HepG2 (cell line): ENCODE measurements at regions not wholly inside any gene's neighbourhood (a gene's known extent, or its start where the extent isn't known, plus 50 kb on each side); places are given as distances from the start of the nearest gene placed in this dataset.

Source experiments
- ATAC-seq: fragments of 200-7000 bp; cut with Tn5 transposase; 3 replicates; pipeline ENCODE4 v1.9.1; 2020; ENCODE audit warnings: mild to moderate bottlenecking, moderate library complexity
- BruUV-seq: library from RNA; stranded (reverse); fragments of 400-500 nt; replicated peaks from 2 replicates; lab custom pipeline; 2021; lab: Mats Ljungman, UMichigan
- CTCF ChIA-PET: fragments of 300-600 bp; formaldehyde crosslinking; extraction: SDS; loops from one replicate; lab custom pipeline; 2021; ENCODE audit warnings: low total read pairs, inconsistent platforms, low intra/inter-chr PET ratio; lab: Yijun Ruan, JAX
- POLR2A ChIA-PET: fragments of 350-600 bp; sonication (Branson Sonifier 250); formaldehyde crosslinking; loops from one replicate; lab custom pipeline; 2020; ENCODE audit warnings: antibody characterized with exemption, inconsistent platforms; lab: Yijun Ruan, JAX
- DNase-seq: peaks from one replicate; pipeline ENCODE4 v3.0.0-alpha.2; 2015; ENCODE audit warnings: low spot score
- FAIRE-seq: peaks from 3 replicates; lab custom pipeline; 2011; peaks lifted over from hg19 to GRCh38; lab: Jason Lieb, UNC
- H2AFZ ChIP-seq: one replicate; pipeline ENCODE4 v1.6.1; 2011; ENCODE audit warnings: low read length, inconsistent platforms
- H3K27ac ChIP-seq: fragments of 300-600 bp; 3 replicates; pipeline ENCODE4 v1.8.0; 2011; ENCODE audit warnings: mixed run types, mild to moderate bottlenecking, mixed read lengths, low read length, inconsistent platforms; ENCODE audit not compliant: insufficient read depth; ENCODE audit errors: extremely low read length
- H3K27me3 ChIP-seq, 2 experiments: fragments of 200-600 bp in 1 of 2; 2 replicates in 1 of 2; 3 replicates in 1 of 2; pipeline versions ENCODE4 v1.6.0 to v1.8.0; 2011; ENCODE audit warnings: low read length in 2 of 2, mild to moderate bottlenecking in 2 of 2, moderate library complexity in 2 of 2, inconsistent platforms in 1 of 2; ENCODE audit not compliant: insufficient read depth in 2 of 2, control insufficient read depth in 1 of 2
- H3K36me3 ChIP-seq, 2 experiments: fragments of 200-600 bp in 1 of 2; replicated peaks in 1 of 2; 2 replicates in 1 of 2; 3 replicates in 1 of 2; pipeline versions ENCODE4 v1.5.1 to v1.8.0; 2011; ENCODE audit warnings: low read length in 2 of 2, inconsistent platforms in 1 of 2; ENCODE audit not compliant: insufficient read depth in 2 of 2, control insufficient read depth in 1 of 2
- H3K4me1 ChIP-seq: 2 replicates; pipeline ENCODE4 v1.5.1; 2012; ENCODE audit warnings: low read length, inconsistent platforms; ENCODE audit not compliant: insufficient read depth
- H3K4me2 ChIP-seq: 2 replicates; pipeline ENCODE4 v1.6.0; 2011; ENCODE audit warnings: low read depth, low read length, inconsistent platforms
- H3K4me3 ChIP-seq, 3 experiments: fragments of 200-600 bp in 1 of 3; sonication (generic), shearing (Covaris generic) in 1 of 3; replicated peaks in 1 of 3; 2 replicates each; pipeline ENCODE4 v1.5.1; 2011 to 2016; ENCODE audit warnings: low read length in 3 of 3, inconsistent platforms in 2 of 3, low read depth in 2 of 3, mild to moderate bottlenecking in 2 of 3, control low read depth in 1 of 3, mixed read lengths in 1 of 3; ENCODE audit not compliant: insufficient read depth in 1 of 3
- H3K79me2 ChIP-seq: one replicate; pipeline ENCODE4 v1.6.1; 2011; ENCODE audit warnings: low read length, inconsistent platforms; ENCODE audit not compliant: insufficient read depth
- H3K9ac ChIP-seq: 2 replicates; pipeline ENCODE4 v1.6.0; 2011; ENCODE audit warnings: mild to moderate bottlenecking, low read depth, low read length, inconsistent platforms; ENCODE audit not compliant: insufficient read depth
- H3K9me3 ChIP-seq: 2 replicates; pipeline ENCODE4 v1.5.1; 2012; ENCODE audit warnings: mild to moderate bottlenecking, low read length
- H4K20me1 ChIP-seq: 2 replicates; pipeline ENCODE4 v1.6.0; 2011; ENCODE audit warnings: inconsistent platforms, mild to moderate bottlenecking, low read length, moderate library complexity; ENCODE audit not compliant: insufficient read depth
- AHR ChIP-seq: IDR thresholded peaks from 2 replicates; pipeline ENCODE4 v1.6.1; 2018; ENCODE audit warnings: missing genetic modification reagents, missing compliant biosample characterization
- ASH2L ChIP-seq: fragments of 300-600, 200-600 bp; sonication (generic); IDR thresholded peaks from 2 replicates; pipeline ENCODE4 v1.7.0; 2017; ENCODE audit warnings: low read depth, mild to moderate bottlenecking, moderate library complexity, mixed read lengths, low read length; ENCODE audit not compliant: insufficient read length
- DR1 ChIP-seq: sonication (generic); formaldehyde crosslinking; IDR thresholded peaks from 2 replicates; pipeline ENCODE4 v1.8.0; 2021; ENCODE audit warnings: mild to moderate bottlenecking, missing genetic modification reagents, inconsistent platforms
- HDAC2 ChIP-seq: sonication (generic); formaldehyde crosslinking; IDR thresholded peaks from 2 replicates; pipeline ENCODE4 v1.4.0; 2020; ENCODE audit warnings: missing genetic modification reagents
- IRX3 ChIP-seq: sonication (generic); formaldehyde crosslinking; IDR thresholded peaks from 2 replicates; pipeline ENCODE4 v1.8.1; 2023; ENCODE audit warnings: mild to moderate bottlenecking, low read depth, missing genetic modification reagents, borderline replicate concordance
- KDM5A ChIP-seq: fragments of 200-600 bp; sonication (generic); IDR thresholded peaks from 2 replicates; pipeline ENCODE4 v1.7.0; 2018; ENCODE audit warnings: antibody characterized with exemption, mild to moderate bottlenecking, low read length, borderline replicate concordance
- NFKBIZ ChIP-seq: IDR thresholded peaks from 2 replicates; pipeline ENCODE4 v1.6.1; 2018; ENCODE audit warnings: missing genetic modification reagents, missing compliant biosample characterization
- NR2F6 ChIP-seq, 2 experiments: IDR thresholded peaks; 2 replicates each; pipeline ENCODE4 v1.6.1; 2016; ENCODE audit warnings: antibody characterized with exemption in 1 of 2, mild to moderate bottlenecking in 1 of 2
- RAD21 ChIP-seq: fragments of 450-650 bp; formaldehyde crosslinking; IDR thresholded peaks from 2 replicates; pipeline ENCODE4 v1.5.0; 2020; ENCODE audit warnings: mild to moderate bottlenecking
- RFX3 ChIP-seq: IDR thresholded peaks from 2 replicates; pipeline ENCODE4 v1.6.1; 2016; ENCODE audit warnings: missing biosample characterization, missing genetic modification reagents
- SALL1 ChIP-seq: sonication (generic); formaldehyde crosslinking; IDR thresholded peaks from 2 replicates; pipeline ENCODE4 v1.8.0; 2022; ENCODE audit warnings: mild to moderate bottlenecking, missing genetic modification reagents
- SIX4 ChIP-seq: sonication (generic); formaldehyde crosslinking; IDR thresholded peaks from 2 replicates; pipeline ENCODE4 v1.4.0; 2020; ENCODE audit warnings: missing genetic modification reagents
- SKI ChIP-seq: fragments of 450-650 bp; IDR thresholded peaks from one replicate; pipeline ENCODE4 v1.6.1; 2018; ENCODE audit warnings: mild to moderate bottlenecking; ENCODE audit not compliant: partially characterized antibody
- TGIF2 ChIP-seq: IDR thresholded peaks from 2 replicates; pipeline ENCODE4 v1.6.1; 2016; ENCODE audit warnings: control low read depth, missing compliant biosample characterization
- TP53 ChIP-seq: sonication (generic); formaldehyde crosslinking; conservative IDR thresholded peaks from 2 replicates; pipeline ENCODE4 v1.4.0; 2020; ENCODE audit warnings: missing genetic modification reagents
- ZBTB33 ChIP-seq: sonication (generic); formaldehyde crosslinking; IDR thresholded peaks from 2 replicates; pipeline ENCODE4 v1.4.0; 2020; ENCODE audit warnings: missing genetic modification reagents
- ZC3H13 ChIP-seq: sonication (generic); formaldehyde crosslinking; IDR thresholded peaks from 2 replicates; pipeline ENCODE4 v1.8.1; 2023; ENCODE audit warnings: mild to moderate bottlenecking, missing genetic modification reagents, moderate library complexity
- ZNF335 ChIP-seq: sonication (generic); formaldehyde crosslinking; IDR thresholded peaks from 2 replicates; pipeline ENCODE4 v1.4.0; 2020; ENCODE audit warnings: missing genetic modification reagents
- ZNF33B ChIP-seq: sonication (generic); formaldehyde crosslinking; IDR thresholded peaks from 2 replicates; pipeline ENCODE4 v1.5.1; 2020; ENCODE audit warnings: mild to moderate bottlenecking, missing genetic modification reagents
- ZNF724P ChIP-seq: sonication (generic); formaldehyde crosslinking; IDR thresholded peaks from 2 replicates; pipeline ENCODE4 v1.8.0; 2022; ENCODE audit warnings: missing genetic modification reagents, borderline replicate concordance
- ZNF792 ChIP-seq: IDR thresholded peaks from 2 replicates; pipeline ENCODE4 v1.6.1; 2016
- ZNF878 ChIP-seq: sonication (generic); formaldehyde crosslinking; IDR thresholded peaks from 2 replicates; pipeline ENCODE4 v1.8.1; 2023; ENCODE audit warnings: mild to moderate bottlenecking, missing genetic modification reagents, moderate library complexity
- WGBS: methylation state at CpG from one replicate; pipeline ENCODE4 v1.1.6; 2017; ENCODE audit warnings: low lambda C conversion rate; 5-methylcytosine and 5-hydroxymethylcytosine counted together
- in situ Hi-C: cut with HindIII; loops from 2 replicates; pipeline ENCODE4 v1.10.0; 2017; ENCODE audit warnings: low pct_unique_long_range_greater_than_20kb; ENCODE audit not compliant: extremely low pct_ligation_motif_present
- intact Hi-C: fragments of 100-400 bp; cut with micrococcal nuclease; formaldehyde crosslinking; loops from one replicate; pipeline ENCODE4 v1.10.0; 2022; ENCODE audit not compliant: unreplicated experiment

GRCh38 chr2:28694364-28694763 is 57.3 kb upstream of the PPP1CB start:
- H3K4me3 ChIP-seq, result no peak overlapping the region
- H3K79me2 ChIP-seq, result no peaks in the 10 kb centered on the region
- H3K9me3 ChIP-seq, result no peaks in the 10 kb centered on the region
- no peak overlapping the region for H2AFZ ChIP-seq
- H3K27me3 ChIP-seq, result 0 out of 5 replicates have a peak, but pooled peaks cover 0 to 3% of the 10 kb centered on the region in 2 experiments
- ChIA-PET POLR2A (no interaction called here), CTCF (no interaction called here)
- BruUV-seq, result no TSS peak
- no peak for ATAC-seq
- WGBS, result 74% methylated on average over 3 of the region's 3 CpGs
- H3K9ac ChIP-seq, result no peak overlapping the region
- no peaks in the 10 kb centered on the region for H4K20me1 ChIP-seq
- DNase-seq, result no peak
- peaks cover 40% of the 10 kb centered on the region for H3K4me1 ChIP-seq
- no peak overlapping the region for H3K27ac ChIP-seq
- H3K36me3 ChIP-seq, result no peaks in the 10 kb centered on the region
- in situ Hi-C loops (no loop called here), intact Hi-C loops (no loop called here)
- no peak overlapping the region for H3K4me2 ChIP-seq
- no peak for FAIRE-seq
- TF ChIP-seq SIX4 (CRISPR knock-in tag) (no peak), RAD21 (no peak), ZNF878 (CRISPR knock-in tag) (no peak), ASH2L (no peak), ZNF724P (CRISPR knock-in tag) (no peak), NFKBIZ (no peak), ZC3H13 (CRISPR knock-in tag) (no peak), RFX3 (no peak), ZNF792 (CRISPR knock-in tag) (no peak), KDM5A (no peak), DR1 (CRISPR knock-in tag) (no peak)
- TF ChIP-seq, all 625 proteins: peak for 0

- Histone ChIP-seq H3K4me2 (no peak overlapping the region), H3K9ac (no peak overlapping the region), H3K9me3 (no peaks in the 10 kb centered on the region), H4K20me1 (no peaks in the 10 kb centered on the region), H3K27ac (no peak overlapping the region), H3K27me3 (0 out of 5 replicates have a peak, but pooled peaks cover 0 to 3% of the 10 kb centered on the region in 2 experiments), H3K4me1 (peaks cover 40% of the 10 kb centered on the region), H2AFZ (no peak overlapping the region), H3K79me2 (no peaks in the 10 kb centered on the region), H3K36me3 (no peaks in the 10 kb centered on the region), H3K4me3 (no peak overlapping the region)
- in situ Hi-C loops, result no loop called here
- POLR2A ChIA-PET, result interaction anchor here (1.7 kb wide), 1 partner anchor 57 kb away, joined by 5 read pairs; the partner anchor contains the start of gene PPP1CB
- FAIRE-seq, result no peak
- WGBS, result 25% methylated on average over 4 of the region's 4 CpGs
- CTCF ChIA-PET, result no interaction called here
- DNase-seq, result no peak
- no TSS peak for BruUV-seq
- ATAC-seq, result no peak
- intact Hi-C loops, result no loop called here
- no peak for TF ChIP-seq TGIF2
- no peak for TF ChIP-seq ZNF33B (CRISPR knock-in tag)
- TF ChIP-seq HDAC2 (CRISPR knock-in tag), result no peak
- no peak for TF ChIP-seq NR2F6 (IDR thresholded peaks at IDR 0.05)
- TF ChIP-seq NR2F6 (CRISPR knock-in tag; IDR thresholded peaks at IDR 0.05), result no peak
- TF ChIP-seq IRX3 (CRISPR knock-in tag), result no peak
- TF ChIP-seq ZBTB33 (CRISPR knock-in tag), result no peak
- TF ChIP-seq ZNF335 (CRISPR knock-in tag), result no peak
- no peak for TF ChIP-seq ZC3H13 (CRISPR knock-in tag)
- no peak for TF ChIP-seq TP53 (CRISPR knock-in tag)
- TF ChIP-seq SALL1 (CRISPR knock-in tag), result no peak
- no peak for TF ChIP-seq SKI
- TF ChIP-seq AHR, result no peak
These were observed 56.4 kb upstream of the PPP1CB start for GRCh38 chr2:28695245-28695647.
